ENCODE measurements at regions not wholly inside any gene's neighbourhood (a gene's known extent, or its start where the extent isn't known, plus 50 kb on each side); places are given as distances from the start of the nearest gene placed in this dataset.

- TF ChIP-seq CTCF (IDR thresholded peaks at IDR 0.05) (no peak), POLR2A (IDR thresholded peaks at IDR 0.05) (no peak)
These were observed 78.2 kb upstream of the RALGPS2 start for GRCh38 chr1:178646821-178647220.

All from Peyer's patch (tissue), 4 donors.